GM23338 (cell line): ENCODE measurements at regions not wholly inside any gene's neighbourhood (a gene's known extent, or its start where the extent isn't known, plus 50 kb on each side); places are given as distances from the start of the nearest gene placed in this dataset.

ENCODE experiments used
- ATAC-seq: fragments of 200-7000 bp; cut with Tn5 transposase; 3 replicates; pipeline ENCODE4 v1.9.1; 2020
- DNase-seq: peaks from one replicate; pipeline ENCODE4 v3.0.0-alpha.2; 2015; ENCODE audit warnings: low spot score
- H2AFZ ChIP-seq: fragments of 200-600 bp; sonication (generic); 2 replicates; pipeline ENCODE4 v1.8.0; 2016; ENCODE audit warnings: antibody characterized with exemption, mild to moderate bottlenecking, moderate library complexity
- H3F3A ChIP-seq: fragments of 200-600 bp; sonication (generic); replicated peaks from 2 replicates; pipeline ENCODE4 v1.8.0; 2017; ENCODE audit warnings: antibody characterized with exemption, mixed run types, low read depth
- H3K27ac ChIP-seq: fragments of 200-600 bp; sonication (generic); 2 replicates; pipeline ENCODE4 v1.6.1; 2016; ENCODE audit warnings: low read depth
- H3K27me3 ChIP-seq: fragments of 200-600 bp; sonication (generic); 2 replicates; pipeline ENCODE4 v1.8.0; 2016; ENCODE audit warnings: mild to moderate bottlenecking, mixed run types, moderate library complexity; ENCODE audit not compliant: insufficient read depth
- H3K36me3 ChIP-seq: fragments of 200-600 bp; sonication (generic); 2 replicates; pipeline ENCODE4 v1.8.0; 2016; ENCODE audit warnings: mild to moderate bottlenecking; ENCODE audit not compliant: insufficient read depth
- H3K4me1 ChIP-seq: fragments of 200-600 bp; sonication (generic); 2 replicates; pipeline ENCODE4 v1.8.0; 2016; ENCODE audit warnings: mild to moderate bottlenecking, moderate library complexity; ENCODE audit not compliant: insufficient read depth
- H3K4me2 ChIP-seq: fragments of 200-600 bp; sonication (generic); 2 replicates; pipeline ENCODE4 v1.7.1; 2017; ENCODE audit warnings: mixed run types
- H3K4me3 ChIP-seq: fragments of 200-600 bp; sonication (generic); 2 replicates; pipeline ENCODE4 v1.6.1; 2016; ENCODE audit warnings: mixed run types
- H3K79me2 ChIP-seq: fragments of 200-600 bp; sonication (generic); replicated peaks from 2 replicates; pipeline ENCODE4 v1.8.0; 2017; ENCODE audit warnings: mild to moderate bottlenecking; ENCODE audit not compliant: insufficient read depth
- H3K9me2 ChIP-seq: fragments of 200-600 bp; sonication (generic); 2 replicates; pipeline ENCODE4 v1.8.0; 2017; ENCODE audit not compliant: insufficient read depth
- H4K20me1 ChIP-seq: fragments of 200-600 bp; sonication (generic); replicated peaks from 2 replicates; pipeline ENCODE4 v1.8.0; 2017; ENCODE audit warnings: mild to moderate bottlenecking; ENCODE audit not compliant: insufficient read depth
- H3K27ac Mint-ChIP-seq: 2 replicates; pipeline ENCODE4 v1.8.0; 2020; ENCODE audit warnings: inconsistent platforms, mild to moderate bottlenecking, moderate library complexity, mixed read lengths
- H3K27me3 Mint-ChIP-seq: 3 replicates; pipeline ENCODE4 v1.8.0; 2022; ENCODE audit warnings: low read depth, mild to moderate bottlenecking, moderate library complexity, mixed read lengths, inconsistent platforms; ENCODE audit not compliant: insufficient read depth, poor library complexity
- H3K36me3 Mint-ChIP-seq: 3 replicates; pipeline ENCODE4 v1.8.0; 2021; ENCODE audit warnings: low read depth, mild to moderate bottlenecking, inconsistent platforms, moderate library complexity, mixed read lengths
- H3K4me1 Mint-ChIP-seq: 3 replicates; pipeline ENCODE4 v1.8.0; 2020; ENCODE audit warnings: mild to moderate bottlenecking, inconsistent platforms, mixed read lengths
- H3K4me3 Mint-ChIP-seq: 3 replicates; pipeline ENCODE4 v1.8.0; 2021; ENCODE audit warnings: moderate library complexity, mild to moderate bottlenecking, inconsistent platforms, mixed read lengths
- H3K9me3 Mint-ChIP-seq: 3 replicates; pipeline ENCODE4 v1.8.0; 2020; ENCODE audit warnings: moderate library complexity, mild to moderate bottlenecking, inconsistent platforms, mixed read lengths
- CREB1 ChIP-seq: fragments of 250-450 bp; sonication (Bioruptor Pico); IDR thresholded peaks from 2 replicates; pipeline ENCODE4 v1.5.0; 2020; ENCODE audit warnings: low read depth, mild to moderate bottlenecking, moderate library complexity
- EZH2 ChIP-seq: fragments of 200-600 bp; sonication (generic); IDR thresholded peaks from one replicate; pipeline ENCODE4 v1.8.0; 2017; ENCODE audit warnings: antibody characterized with exemption, mild to moderate bottlenecking, low read depth; ENCODE audit not compliant: unreplicated experiment
- EZH2phosphoT487 ChIP-seq: fragments of 200-600 bp; sonication (generic); IDR thresholded peaks from one replicate; pipeline ENCODE4 v1.8.1; 2018; ENCODE audit warnings: antibody characterized with exemption; ENCODE audit not compliant: unreplicated experiment
- JUNB ChIP-seq: IDR thresholded peaks from one replicate; pipeline ENCODE4 v1.6.1; 2016; ENCODE audit warnings: antibody characterized with exemption; ENCODE audit not compliant: unreplicated experiment
- NANOG ChIP-seq: IDR thresholded peaks from 2 replicates; pipeline ENCODE4 v1.6.1; 2016; ENCODE audit warnings: antibody characterized with exemption, borderline replicate concordance
- POLR2AphosphoS5 ChIP-seq: IDR thresholded peaks from 2 replicates; pipeline ENCODE4 v1.6.1; 2016; ENCODE audit warnings: antibody characterized with exemption, low read depth
- REST ChIP-seq: IDR thresholded peaks from one replicate; pipeline ENCODE4 v1.6.1; 2018; ENCODE audit warnings: antibody characterized with exemption; ENCODE audit not compliant: unreplicated experiment
- STAT1 ChIP-seq: IDR thresholded peaks from one replicate; pipeline ENCODE4 v1.6.1; 2016; ENCODE audit warnings: antibody characterized with exemption; ENCODE audit not compliant: unreplicated experiment
- ZNF114 ChIP-seq: fragments of 250-450 bp; sonication (Bioruptor Pico); IDR thresholded peaks from 2 replicates; pipeline ENCODE4 v1.5.0; 2020; ENCODE audit warnings: mild to moderate bottlenecking, moderate library complexity
- ZNF331 ChIP-seq: fragments of 250-450 bp; sonication (Bioruptor Pico); IDR thresholded peaks from 2 replicates; pipeline ENCODE4 v1.5.0; 2020; ENCODE audit warnings: low read depth, mild to moderate bottlenecking, moderate library complexity
- ZNF462 ChIP-seq: fragments of 250-450 bp; sonication (Bioruptor Pico); IDR thresholded peaks from 2 replicates; pipeline ENCODE4 v1.5.0; 2020; ENCODE audit warnings: mild to moderate bottlenecking, moderate library complexity
- TF ChIP-seq, protein P1 (sequence below): IDR thresholded peaks from 2 replicates; pipeline ENCODE4 v1.6.1; 2016; ENCODE audit warnings: antibody characterized with exemption
- TF ChIP-seq, protein P2 (sequence below), 2 experiments: fragments of 200-600 bp in 1 of 2; sonication (generic) in 1 of 2; conservative IDR thresholded peaks; 2 replicates each; pipeline versions ENCODE4 v1.5.1 to v1.6.1; 2016 to 2017; ENCODE audit warnings: antibody characterized with exemption in 2 of 2, low read depth in 2 of 2, mild to moderate bottlenecking in 2 of 2, moderate library complexity in 1 of 2

DNA sequence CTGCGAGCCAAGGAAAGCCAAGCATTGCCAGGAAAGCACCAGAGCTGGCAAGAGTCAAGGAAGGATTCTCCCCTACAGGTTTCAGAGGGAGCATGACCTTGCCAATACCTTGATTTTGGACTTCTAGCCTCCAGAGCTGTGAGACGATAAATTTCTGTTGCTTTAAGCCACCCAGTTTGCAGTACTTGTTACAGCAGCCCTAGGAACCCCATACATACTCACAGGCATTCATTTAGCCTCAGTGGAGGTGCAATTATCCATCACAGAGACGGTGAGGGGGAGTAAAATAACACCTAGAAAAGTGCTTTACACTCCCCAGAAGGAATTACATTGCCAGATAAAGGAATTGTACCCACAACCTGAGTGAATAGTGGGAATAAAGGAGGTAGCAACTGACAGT, 167.4 kb upstream of the NFIA start:
- Histone ChIP-seq H3K27me3 (no peaks in the 10 kb centered on the region), H3F3A (no peaks in the 10 kb centered on the region), H3K79me2 (no peaks in the 10 kb centered on the region), H2AFZ (0 out of 2 replicates have a peak overlapping the region, but pooled peaks have one; percentile 43), H3K4me2 (no peak overlapping the region), H4K20me1 (no peaks in the 10 kb centered on the region), H3K4me3 (no peak overlapping the region), H3K36me3 (no peaks in the 10 kb centered on the region), H3K27ac (no peak overlapping the region), H3K4me1 (peaks cover 8% of the 10 kb centered on the region; the same call in 1 of the 2 replicates), H3K9me2 (no peaks in the 10 kb centered on the region)
- Mint-ChIP-seq H3K36me3 (no peaks in the 10 kb centered on the region), H3K4me3 (no peak overlapping the region), H3K27me3 (no peaks in the 10 kb centered on the region), H3K4me1 (peaks cover 14% of the 10 kb centered on the region), H3K9me3 (no peaks in the 10 kb centered on the region; the same call in 2 of the 3 replicates), H3K27ac (no peak overlapping the region)
- no peak for DNase-seq
- ATAC-seq, result no peak
- TF ChIP-seq POLR2AphosphoS5, result no peak
- TF ChIP-seq EZH2phosphoT487, result no peak
- TF ChIP-seq ZNF462, result no peak
- TF ChIP-seq, protein P1, sequence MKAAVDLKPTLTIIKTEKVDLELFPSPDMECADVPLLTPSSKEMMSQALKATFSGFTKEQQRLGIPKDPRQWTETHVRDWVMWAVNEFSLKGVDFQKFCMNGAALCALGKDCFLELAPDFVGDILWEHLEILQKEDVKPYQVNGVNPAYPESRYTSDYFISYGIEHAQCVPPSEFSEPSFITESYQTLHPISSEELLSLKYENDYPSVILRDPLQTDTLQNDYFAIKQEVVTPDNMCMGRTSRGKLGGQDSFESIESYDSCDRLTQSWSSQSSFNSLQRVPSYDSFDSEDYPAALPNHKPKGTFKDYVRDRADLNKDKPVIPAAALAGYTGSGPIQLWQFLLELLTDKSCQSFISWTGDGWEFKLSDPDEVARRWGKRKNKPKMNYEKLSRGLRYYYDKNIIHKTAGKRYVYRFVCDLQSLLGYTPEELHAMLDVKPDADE, result no peak
- no peak for TF ChIP-seq ZNF114 (CRISPR knock-in tag)
- TF ChIP-seq ZNF331 (CRISPR knock-in tag), result no peak
- no peak for TF ChIP-seq REST
- no peak for TF ChIP-seq EZH2
- TF ChIP-seq JUNB, result no peak
- TF ChIP-seq, protein P2, sequence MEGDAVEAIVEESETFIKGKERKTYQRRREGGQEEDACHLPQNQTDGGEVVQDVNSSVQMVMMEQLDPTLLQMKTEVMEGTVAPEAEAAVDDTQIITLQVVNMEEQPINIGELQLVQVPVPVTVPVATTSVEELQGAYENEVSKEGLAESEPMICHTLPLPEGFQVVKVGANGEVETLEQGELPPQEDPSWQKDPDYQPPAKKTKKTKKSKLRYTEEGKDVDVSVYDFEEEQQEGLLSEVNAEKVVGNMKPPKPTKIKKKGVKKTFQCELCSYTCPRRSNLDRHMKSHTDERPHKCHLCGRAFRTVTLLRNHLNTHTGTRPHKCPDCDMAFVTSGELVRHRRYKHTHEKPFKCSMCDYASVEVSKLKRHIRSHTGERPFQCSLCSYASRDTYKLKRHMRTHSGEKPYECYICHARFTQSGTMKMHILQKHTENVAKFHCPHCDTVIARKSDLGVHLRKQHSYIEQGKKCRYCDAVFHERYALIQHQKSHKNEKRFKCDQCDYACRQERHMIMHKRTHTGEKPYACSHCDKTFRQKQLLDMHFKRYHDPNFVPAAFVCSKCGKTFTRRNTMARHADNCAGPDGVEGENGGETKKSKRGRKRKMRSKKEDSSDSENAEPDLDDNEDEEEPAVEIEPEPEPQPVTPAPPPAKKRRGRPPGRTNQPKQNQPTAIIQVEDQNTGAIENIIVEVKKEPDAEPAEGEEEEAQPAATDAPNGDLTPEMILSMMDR (conservative IDR thresholded peaks at IDR 0.05; ENCODE audit: low read depth in 2 of 2), result no peak
- TF ChIP-seq NANOG, result no peak
- no peak for TF ChIP-seq CREB1 (CRISPR knock-in tag)
- TF ChIP-seq STAT1, result no peak
